ENCODE measurements at regions not wholly inside any gene's neighbourhood (a gene's known extent, or its start where the extent isn't known, plus 50 kb on each side); places are given as distances from the start of the nearest gene placed in this dataset.

- ChIA-PET POLR2A (no interaction called here), CTCF (ENCODE audit: low intra/inter-chr PET ratio) (no interaction called here)
- ATAC-seq: no peak
- Histone ChIP-seq H3K4me1 (replicated peaks in 1 of 2; ENCODE audit: control insufficient read depth in 2 of 2, insufficient read depth in 2 of 2, low read length in 2 of 2) (no peaks in the 10 kb centered on the region), H2AFZ (ENCODE audit: low read depth, low read length) (no peak overlapping the region), H4K20me1 (replicated peaks; ENCODE audit: control insufficient read depth, insufficient read depth, low read length) (no peaks in the 10 kb centered on the region), H3K27me3 (ENCODE audit: control insufficient read depth in 2 of 2, insufficient read depth in 2 of 2, low read length in 2 of 2) (no peaks in the 10 kb centered on the region; a peak in 2 of 5 replicates), H3K4me3 (no peak overlapping the region), H3K9me1 (ENCODE audit: control insufficient read depth, insufficient read depth, low read length) (no peaks in the 10 kb centered on the region), H3K79me2 (ENCODE audit: control insufficient read depth, insufficient read depth, low read length) (no peaks in the 10 kb centered on the region), H3K9ac (ENCODE audit: insufficient read depth in 1 of 2, low read depth in 2 of 2, low read length in 2 of 2) (no peak overlapping the region), H3K4me2 (ENCODE audit: insufficient read depth, low read length) (no peak overlapping the region), H3K36me3 (ENCODE audit: control insufficient read depth, insufficient read depth, low read length) (no peaks in the 10 kb centered on the region), H3K27ac (ENCODE audit: extremely low read depth, low read depth, low read length) (no peak overlapping the region), H3K9me3 (replicated peaks; ENCODE audit: control insufficient read depth, insufficient read depth, low read depth, low read length) (no peaks in the 10 kb centered on the region)
- DNase-seq (ENCODE audit: extremely low read depth in 1 of 4, low spot score in 3 of 4): no peak
- intact Hi-C loops (cut with micrococcal nuclease) (no loop called here), in situ Hi-C loops (cut with MboI) (no loop called here)
- FAIRE-seq: no peak
- BruUV-seq (replicated peaks): no TSS peak
- WGBS (ENCODE audit: insufficient coverage, low coverage, missing lambda C conversion rate): under 1% methylated on average over 9 of the region's 9 CpGs
- no peak for TF ChIP-seq TRIM25 (IDR thresholded peaks at IDR 0.05; ENCODE audit: borderline replicate concordance)
- no peak for TF ChIP-seq MCM2 (IDR thresholded peaks at IDR 0.05; ENCODE audit: low read depth)
- no peak for TF ChIP-seq FOXA3 (CRISPR knock-in tag; conservative IDR thresholded peaks at IDR 0.05 in 1 of 2, IDR thresholded peaks at IDR 0.05 in 1 of 2)
- TF ChIP-seq GABPA (tag; conservative IDR thresholded peaks at IDR 0.05; ENCODE audit: low read depth): no peak
- TF ChIP-seq NUFIP1 (IDR thresholded peaks at IDR 0.05; ENCODE audit: partially characterized antibody): no peak
- TF ChIP-seq CBX5 (IDR thresholded peaks at IDR 0.05; ENCODE audit: borderline replicate concordance, low read depth): no peak
- TF ChIP-seq FOXA1 (IDR thresholded peaks at IDR 0.05; ENCODE audit: borderline replicate concordance): no peak
- TF ChIP-seq ZNF354B (CRISPR knock-in tag; IDR thresholded peaks at IDR 0.05): no peak
- TF ChIP-seq ZNF444 (CRISPR knock-in tag; IDR thresholded peaks at IDR 0.05): no peak
- no peak for TF ChIP-seq ZBTB33 (CRISPR knock-in tag; IDR thresholded peaks at IDR 0.05)
- TF ChIP-seq KLF6 (CRISPR knock-in tag; IDR thresholded peaks at IDR 0.05; ENCODE audit: borderline replicate concordance): no peak
- TF ChIP-seq ETV5 (CRISPR knock-in tag; IDR thresholded peaks at IDR 0.05; ENCODE audit: low read depth): no peak
- no peak for TF ChIP-seq HINFP (tag; conservative IDR thresholded peaks at IDR 0.05; ENCODE audit: low read depth)
- TF ChIP-seq NFE2 (IDR thresholded peaks at IDR 0.05; ENCODE audit: low read depth): no peak
- no peak for TF ChIP-seq E2F3 (CRISPR knock-in tag; IDR thresholded peaks at IDR 0.05)
- no peak for TF ChIP-seq ZBTB43 (CRISPR knock-in tag; IDR thresholded peaks at IDR 0.05)
- no peak for TF ChIP-seq ZNF644 (tag; IDR thresholded peaks at IDR 0.05; ENCODE audit: low read depth)
Measured at GRCh38 chr7:42687211-42688055, 224.4 kb downstream of the C7orf25 start.

All from K562 (cell line).